ENCODE measurements at regions not wholly inside any gene's neighbourhood (a gene's known extent, or its start where the extent isn't known, plus 50 kb on each side); places are given as distances from the start of the nearest gene placed in this dataset.

DNA sequence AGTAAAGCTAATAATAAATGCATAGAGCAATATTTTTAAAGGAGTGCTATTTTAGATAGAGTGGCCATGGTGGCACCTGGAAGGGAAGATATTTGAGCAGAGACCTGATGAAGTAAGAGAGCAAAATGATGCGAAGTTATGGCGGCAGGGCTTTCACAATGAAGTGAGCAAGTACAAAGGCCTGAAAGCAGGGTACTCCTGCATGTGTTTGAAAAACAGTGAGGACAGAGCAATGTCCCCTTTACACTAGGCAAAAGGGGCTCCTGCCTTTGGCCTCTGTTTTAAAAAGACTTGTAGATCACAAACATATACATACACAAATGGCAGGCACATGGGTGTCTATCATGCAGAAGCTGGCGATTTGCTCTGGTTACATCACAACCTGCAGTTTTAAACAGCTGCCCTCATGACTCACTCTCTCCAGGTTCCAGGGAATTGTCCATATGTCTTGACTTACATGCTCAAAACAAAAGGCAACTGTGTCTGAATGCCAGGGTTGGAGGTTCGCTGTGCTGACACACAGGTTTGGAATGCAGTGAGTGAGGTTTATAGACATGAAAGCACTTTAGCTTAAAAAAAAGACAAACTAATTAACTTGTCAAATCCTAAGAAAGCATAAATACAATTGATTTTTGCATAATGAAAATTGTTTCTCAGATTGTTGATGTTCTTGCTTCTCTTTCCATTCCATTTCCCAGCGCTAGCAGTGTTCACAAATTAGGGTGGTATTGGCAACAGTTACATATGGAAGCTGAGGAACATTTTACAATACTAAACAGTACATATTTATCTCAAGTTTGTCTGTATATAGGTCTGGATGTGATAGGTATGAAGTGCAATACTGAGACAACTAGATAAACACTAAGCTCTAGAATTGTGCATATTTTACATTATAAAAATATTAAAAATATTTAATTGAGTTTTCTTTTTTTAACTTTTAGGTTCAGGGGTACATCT is 313.9 kb downstream of the BARHL2 start:
- TF ChIP-seq, protein P1, sequence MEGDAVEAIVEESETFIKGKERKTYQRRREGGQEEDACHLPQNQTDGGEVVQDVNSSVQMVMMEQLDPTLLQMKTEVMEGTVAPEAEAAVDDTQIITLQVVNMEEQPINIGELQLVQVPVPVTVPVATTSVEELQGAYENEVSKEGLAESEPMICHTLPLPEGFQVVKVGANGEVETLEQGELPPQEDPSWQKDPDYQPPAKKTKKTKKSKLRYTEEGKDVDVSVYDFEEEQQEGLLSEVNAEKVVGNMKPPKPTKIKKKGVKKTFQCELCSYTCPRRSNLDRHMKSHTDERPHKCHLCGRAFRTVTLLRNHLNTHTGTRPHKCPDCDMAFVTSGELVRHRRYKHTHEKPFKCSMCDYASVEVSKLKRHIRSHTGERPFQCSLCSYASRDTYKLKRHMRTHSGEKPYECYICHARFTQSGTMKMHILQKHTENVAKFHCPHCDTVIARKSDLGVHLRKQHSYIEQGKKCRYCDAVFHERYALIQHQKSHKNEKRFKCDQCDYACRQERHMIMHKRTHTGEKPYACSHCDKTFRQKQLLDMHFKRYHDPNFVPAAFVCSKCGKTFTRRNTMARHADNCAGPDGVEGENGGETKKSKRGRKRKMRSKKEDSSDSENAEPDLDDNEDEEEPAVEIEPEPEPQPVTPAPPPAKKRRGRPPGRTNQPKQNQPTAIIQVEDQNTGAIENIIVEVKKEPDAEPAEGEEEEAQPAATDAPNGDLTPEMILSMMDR (IDR thresholded peaks at IDR 0.05; ENCODE audit: insufficient read depth, low read depth, low read length), result no peak
- TF ChIP-seq EZH2 (IDR thresholded peaks at IDR 0.05; ENCODE audit: insufficient read depth, low read length), result no peak
